Adrenal gland (tissue), 9 donors: ENCODE measurements at regions not wholly inside any gene's neighbourhood (a gene's known extent, or its start where the extent isn't known, plus 50 kb on each side); places are given as distances from the start of the nearest gene placed in this dataset.

Experiments
- DNase-seq, 7 donors: peaks; one replicate each; pipeline ENCODE4 v3.0.0-alpha.2; 2019 to 2020
- H3K27ac ChIP-seq, 5 donors: fragments of 200-600 bp; sonication (generic) in 4 of 5; 1 replicate in 3 of 5; 2 replicates in 2 of 5; pipeline versions ENCODE4 v1.5.1 to v1.8.0; 2016 to 2020; ENCODE audit warnings: mild to moderate bottlenecking in 1 of 5
- H3K27me3 ChIP-seq: fragments of 200-600 bp; 2 replicates; pipeline ENCODE4 v1.8.0; 2021
- H3K36me3 ChIP-seq, 2 donors: fragments of 200-600 bp; replicated peaks in 1 of 2; 1 replicate in 1 of 2; 2 replicates in 1 of 2; pipeline versions ENCODE4 v1.5.1 to v1.8.0; 2018 to 2022
- H3K4me1 ChIP-seq, 2 donors: fragments of 200-600 bp; replicated peaks in 1 of 2; 1 replicate in 1 of 2; 2 replicates in 1 of 2; pipeline versions ENCODE4 v1.5.1 to v1.8.0; 2018 to 2021
- H3K4me3 ChIP-seq, 4 donors: fragments of 200-600 bp; sonication (generic) in 3 of 4; one replicate each; pipeline ENCODE4 v1.5.1; 2016 to 2018
- H3K9me3 ChIP-seq, 3 donors: fragments of 200-600 bp; sonication (generic) in 1 of 3; replicated peaks in 1 of 3; 1 replicate in 2 of 3; 2 replicates in 1 of 3; pipeline versions ENCODE4 v1.5.1 to v1.8.0; 2016 to 2021
- POLR2A ChIP-seq, 2 donors: fragments of 450-650 bp; IDR thresholded peaks; one replicate each; pipeline ENCODE4 v1.6.1; 2017; ENCODE audit warnings: antibody characterized with exemption in 2 of 2, mild to moderate bottlenecking in 2 of 2, moderate library complexity in 1 of 2
- WGBS, 4 donors: extraction: QIAGEN DNeasy Blood & Tissue Kit in 2 of 4; methylation state at CpG; one replicate each; pipeline versions ENCODE4 v1.1.5 to v1.1.7; 2013 to 2017; 5-methylcytosine and 5-hydroxymethylcytosine counted together
- intact Hi-C, 2 donors: fragments of 100-400 bp; cut with DNase I; formaldehyde crosslinking; loops; one replicate each; pipeline versions ENCODE4 v1.14.1 to v1.15.0; 2022 to 2023
- TF ChIP-seq, protein P1 (sequence below), 6 experiments: fragments of 450-650 bp in 4 of 6; fragments of 200-600 bp in 2 of 6; sonication (generic) in 1 of 6; IDR thresholded peaks; 1 replicate in 5 of 6; 2 replicates in 1 of 6; pipeline versions ENCODE4 v1.5.1 to v1.8.0; 2016 to 2021; ENCODE audit warnings: antibody characterized with exemption in 6 of 6, mild to moderate bottlenecking in 2 of 6, moderate library complexity in 1 of 6
- donor health status: healthy with polysubstance abuse.
- donor health status: Bipolar disorder and iron deficiency.
- donor health status: DM: yes; HTN: yes; CAD: no.
- donor health status: DM: no; HTN: no; CAD: no.
- donor health status: DM: no; HTN: no; CAD: no.

DNA sequence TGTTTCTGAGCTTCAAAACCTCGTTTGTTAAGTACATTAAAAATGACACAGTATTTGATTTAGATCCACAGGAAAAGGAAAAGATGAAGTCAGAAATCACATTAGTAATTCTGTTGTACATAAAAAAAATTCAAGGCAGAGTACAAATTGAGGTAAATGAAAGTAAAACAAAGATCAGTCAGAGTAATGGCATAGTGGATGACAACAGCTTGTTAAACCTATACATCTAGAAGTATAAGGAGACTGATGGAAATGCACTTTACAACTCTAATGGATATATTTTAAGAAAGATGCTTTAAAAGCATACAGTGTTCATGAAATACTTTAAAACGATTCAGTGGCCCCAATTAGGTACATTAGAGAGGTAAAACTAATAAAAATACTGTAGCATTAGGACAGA, 631.3 kb upstream of the SEMA6A start:
- no peaks in the 10 kb centered on the region for H3K27me3 ChIP-seq
- no peaks in the 10 kb centered on the region for H3K9me3 ChIP-seq
- H3K4me3 ChIP-seq, result no peak overlapping the region
- no peaks in the 10 kb centered on the region for H3K4me1 ChIP-seq
- TF ChIP-seq, protein P1, sequence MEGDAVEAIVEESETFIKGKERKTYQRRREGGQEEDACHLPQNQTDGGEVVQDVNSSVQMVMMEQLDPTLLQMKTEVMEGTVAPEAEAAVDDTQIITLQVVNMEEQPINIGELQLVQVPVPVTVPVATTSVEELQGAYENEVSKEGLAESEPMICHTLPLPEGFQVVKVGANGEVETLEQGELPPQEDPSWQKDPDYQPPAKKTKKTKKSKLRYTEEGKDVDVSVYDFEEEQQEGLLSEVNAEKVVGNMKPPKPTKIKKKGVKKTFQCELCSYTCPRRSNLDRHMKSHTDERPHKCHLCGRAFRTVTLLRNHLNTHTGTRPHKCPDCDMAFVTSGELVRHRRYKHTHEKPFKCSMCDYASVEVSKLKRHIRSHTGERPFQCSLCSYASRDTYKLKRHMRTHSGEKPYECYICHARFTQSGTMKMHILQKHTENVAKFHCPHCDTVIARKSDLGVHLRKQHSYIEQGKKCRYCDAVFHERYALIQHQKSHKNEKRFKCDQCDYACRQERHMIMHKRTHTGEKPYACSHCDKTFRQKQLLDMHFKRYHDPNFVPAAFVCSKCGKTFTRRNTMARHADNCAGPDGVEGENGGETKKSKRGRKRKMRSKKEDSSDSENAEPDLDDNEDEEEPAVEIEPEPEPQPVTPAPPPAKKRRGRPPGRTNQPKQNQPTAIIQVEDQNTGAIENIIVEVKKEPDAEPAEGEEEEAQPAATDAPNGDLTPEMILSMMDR (IDR thresholded peaks at IDR 0.05), result no peak
- no peak for TF ChIP-seq POLR2A (IDR thresholded peaks at IDR 0.05)
- H3K27ac ChIP-seq, result no peak overlapping the region
- DNase-seq, result no peak
- intact Hi-C loops, result no loop called here
- H3K36me3 ChIP-seq, result no peaks in the 10 kb centered on the region
- 33 to 50% (median 37%) methylated on average over 2 of the region's 2 CpGs for WGBS, 4 donors

DNA sequence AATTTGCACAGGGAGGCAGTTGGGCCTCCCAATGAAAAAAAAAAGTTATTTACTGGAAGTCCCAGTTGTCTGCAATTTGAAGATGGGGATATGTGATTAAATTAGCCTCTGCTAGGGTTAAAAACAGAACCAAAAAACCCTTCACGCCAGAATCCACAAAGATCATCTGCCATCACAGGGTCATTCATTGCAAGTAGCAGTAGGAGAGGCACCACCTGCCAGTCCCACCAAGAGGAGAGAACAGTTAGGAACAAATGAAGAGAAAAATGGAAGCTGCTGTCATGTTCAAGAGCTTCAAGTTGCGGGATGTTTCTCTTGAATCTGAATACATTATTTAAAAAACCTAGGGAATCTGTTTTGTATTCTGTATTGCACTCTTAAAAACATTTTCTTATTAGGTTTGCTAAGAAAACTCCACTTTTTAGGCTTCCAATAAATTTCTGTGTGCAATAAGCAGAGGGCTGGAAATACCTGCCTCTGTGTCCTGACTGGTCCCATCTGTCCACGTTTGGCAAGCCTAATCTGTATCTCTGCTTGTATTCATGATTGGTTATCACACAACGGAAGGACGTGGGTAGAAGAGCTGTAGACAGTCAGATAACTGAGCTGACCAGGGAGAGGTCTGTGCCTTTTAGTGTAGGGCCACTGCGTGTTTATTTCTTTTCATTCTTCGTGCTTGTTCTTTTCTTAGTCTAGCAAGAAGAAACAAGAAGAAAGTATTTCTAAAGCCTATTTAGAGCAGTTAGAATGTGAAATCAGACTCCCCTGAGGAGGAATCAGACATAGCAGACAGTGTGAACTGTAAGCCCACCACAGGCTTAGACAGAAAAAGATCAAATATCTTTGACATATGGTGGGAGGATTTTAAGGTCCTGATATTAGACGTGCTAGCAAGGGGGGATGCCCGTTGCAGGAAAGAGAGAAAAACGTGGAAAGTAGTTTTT, 630.6 kb upstream of the SEMA6A start:
- H3K27ac ChIP-seq, result no peak overlapping the region
- H3K36me3 ChIP-seq, result no peaks in the 10 kb centered on the region
- intact Hi-C loops, result no loop called here
- no peaks in the 10 kb centered on the region for H3K4me1 ChIP-seq
- H3K9me3 ChIP-seq, result no peaks in the 10 kb centered on the region
- DNase-seq, result no peak
- no peak for TF ChIP-seq POLR2A (IDR thresholded peaks at IDR 0.05)
- TF ChIP-seq, protein P1 (IDR thresholded peaks at IDR 0.05), result no peak
- H3K4me3 ChIP-seq, result no peak overlapping the region
- no peaks in the 10 kb centered on the region for H3K27me3 ChIP-seq
- 49 to 59% (median 56%) methylated on average over 10 of the region's 10 CpGs for WGBS, 4 donors

DNA sequence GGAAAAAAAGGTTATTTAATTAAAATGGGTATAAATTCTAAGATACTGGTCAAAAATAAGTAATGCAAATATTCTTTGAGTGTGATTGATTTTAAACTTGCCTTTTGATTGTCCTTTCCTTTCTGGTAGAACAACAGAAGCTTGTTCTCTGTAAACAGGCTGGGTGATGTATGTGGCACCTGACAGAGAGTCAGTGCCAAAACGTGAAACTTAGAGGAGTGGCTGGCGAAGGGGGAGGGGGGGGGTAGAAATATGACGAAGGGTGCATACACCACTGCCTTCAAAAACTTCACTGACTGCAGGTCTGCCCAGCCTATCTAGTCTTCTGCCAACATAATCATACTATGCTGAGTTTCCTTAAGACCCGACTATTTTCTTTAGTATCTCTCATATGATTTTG, 629.8 kb upstream of the SEMA6A start:
- DNase-seq, result no peak
- Histone ChIP-seq H3K27ac (no peak overlapping the region), H3K4me3 (no peak overlapping the region), H3K4me1 (no peaks in the 10 kb centered on the region), H3K36me3 (no peaks in the 10 kb centered on the region), H3K27me3 (no peaks in the 10 kb centered on the region), H3K9me3 (no peaks in the 10 kb centered on the region)
- intact Hi-C loops, result no loop called here
- WGBS, 4 donors, result 58 to 83% (median 75%) methylated on average over 4 of the region's 4 CpGs
- TF ChIP-seq, protein P1 (IDR thresholded peaks at IDR 0.05), result no peak
- no peak for TF ChIP-seq POLR2A (IDR thresholded peaks at IDR 0.05)

DNA sequence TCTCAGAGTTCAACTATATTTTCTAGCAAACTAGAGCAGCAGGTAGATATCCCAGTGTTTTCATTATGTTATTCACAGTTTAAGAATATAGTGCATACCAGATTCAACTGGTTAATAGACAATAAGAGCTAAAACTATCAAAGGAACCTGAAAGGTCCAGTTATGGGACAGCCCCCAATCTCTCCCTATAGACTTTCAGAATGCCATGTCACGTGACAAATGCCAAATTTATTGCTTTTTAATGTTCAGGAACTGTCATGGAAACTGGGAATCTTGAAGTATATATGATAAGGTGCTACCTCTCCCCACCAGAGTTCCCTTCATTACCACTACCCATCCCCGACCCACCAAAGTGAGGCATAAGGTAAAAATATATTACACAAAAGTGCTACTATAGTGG, 629.0 kb upstream of the SEMA6A start:
- no peak for DNase-seq
- intact Hi-C loops, result no loop called here
- TF ChIP-seq, protein P1 (IDR thresholded peaks at IDR 0.05), result no peak
- no peak for TF ChIP-seq POLR2A (IDR thresholded peaks at IDR 0.05)
- no peak overlapping the region for H3K27ac ChIP-seq
- H3K9me3 ChIP-seq, result no peaks in the 10 kb centered on the region
- H3K27me3 ChIP-seq, result no peaks in the 10 kb centered on the region
- 80 to 89% (median 82%) methylated on average over 2 of the region's 2 CpGs for WGBS, 4 donors
- no peaks in the 10 kb centered on the region for H3K36me3 ChIP-seq
- no peak overlapping the region for H3K4me3 ChIP-seq
- H3K4me1 ChIP-seq, result no peaks in the 10 kb centered on the region
